H1 (cell line): ENCODE measurements at regions not wholly inside any gene's neighbourhood (a gene's known extent, or its start where the extent isn't known, plus 50 kb on each side); places are given as distances from the start of the nearest gene placed in this dataset.
"Not testable (repeated sequence)": the region's sequence is repeated elsewhere in the genome, so short reads cannot be mapped to it uniquely, and the experiment has no call there.

Source experiments
- CTCF ChIA-PET: fragments of 300-600 bp; sonication (Branson Sonifier 250); formaldehyde crosslinking; loops from one replicate; lab custom pipeline; 2021; ENCODE audit not compliant: partially characterized antibody; lab: Charles Lee
- POLR2A ChIA-PET: fragments of 300-600 bp; sonication (Branson Sonifier 250); formaldehyde crosslinking; loops from one replicate; lab custom pipeline; 2021; ENCODE audit warnings: inconsistent platforms; ENCODE audit not compliant: partially characterized antibody; lab: Charles Lee
- DNase-seq, 2 experiments: peaks; one replicate each; pipeline versions ENCODE4 v3.0.0 to v3.0.0-alpha.2; 2010 to 2022; ENCODE audit warnings: low spot score in 2 of 2, low read depth in 1 of 2, mixed read lengths in 1 of 2
- FAIRE-seq: peaks from 2 replicates; lab custom pipeline; 2011; peaks lifted over from hg19 to GRCh38; lab: Jason Lieb, UNC
- H2AFZ ChIP-seq: 2 replicates; pipeline ENCODE4 v1.8.1; 2012; ENCODE audit warnings: low read length, inconsistent platforms
- H2AK5ac ChIP-seq: 2 replicates; pipeline ENCODE4 v1.6.1; 2013; ENCODE audit warnings: low read depth, low read length
- H2BK120ac ChIP-seq: replicated peaks from 2 replicates; pipeline ENCODE3; 2013; ENCODE audit warnings: low read depth, low read length, inconsistent platforms
- H2BK12ac ChIP-seq: 2 replicates; pipeline ENCODE4 v1.6.1; 2013; ENCODE audit warnings: low read depth, low read length
- H2BK15ac ChIP-seq: 2 replicates; pipeline ENCODE4 v1.6.1; 2013; ENCODE audit warnings: low read length
- H2BK20ac ChIP-seq: 2 replicates; pipeline ENCODE4 v1.6.1; 2013; ENCODE audit warnings: low read length
- H2BK5ac ChIP-seq: 2 replicates; pipeline ENCODE4 v1.6.1; 2013; ENCODE audit warnings: low read depth, low read length
- H3K14ac ChIP-seq: 2 replicates; pipeline ENCODE4 v1.6.1; 2013; ENCODE audit warnings: inconsistent platforms; ENCODE audit not compliant: insufficient read length
- H3K18ac ChIP-seq: 2 replicates; pipeline ENCODE4 v1.6.1; 2013; ENCODE audit warnings: low read length; ENCODE audit errors: extremely low read depth
- H3K23ac ChIP-seq: 2 replicates; pipeline ENCODE4 v1.6.1; 2013; ENCODE audit warnings: inconsistent platforms; ENCODE audit not compliant: insufficient read length
- H3K23me2 ChIP-seq: 2 replicates; pipeline ENCODE4 v1.6.1; 2013; ENCODE audit warnings: low read depth, low read length
- H3K27ac ChIP-seq: 2 replicates; pipeline ENCODE4 v1.6.1; 2011; ENCODE audit warnings: low read depth, low read length, inconsistent platforms
- H3K27me3 ChIP-seq, 4 experiments: replicated peaks in 1 of 4; 1 replicate in 1 of 4; 2 replicates in 3 of 4; pipeline versions ENCODE4 v1.6.1 to v1.8.1; 2011 to 2013; ENCODE audit warnings: low read length in 3 of 4, mild to moderate bottlenecking in 3 of 4, inconsistent platforms in 2 of 4, mixed read lengths in 2 of 4, moderate library complexity in 1 of 4; ENCODE audit not compliant: control insufficient read depth in 3 of 4, insufficient read depth in 3 of 4; ENCODE audit errors: extremely low read depth in 1 of 4
- H3K36me3 ChIP-seq, 4 experiments: 2 replicates each; pipeline versions ENCODE4 v1.6.1 to v1.8.1; 2011 to 2013; ENCODE audit warnings: mild to moderate bottlenecking in 4 of 4, low read length in 3 of 4, moderate library complexity in 2 of 4, control low read depth in 1 of 4, inconsistent platforms in 1 of 4; ENCODE audit not compliant: insufficient read depth in 4 of 4, control insufficient read depth in 2 of 4
- H3K4ac ChIP-seq: replicated peaks from 2 replicates; pipeline ENCODE3; 2013; ENCODE audit warnings: low read length, low read depth, mixed read lengths, inconsistent platforms; ENCODE audit not compliant: insufficient read length
- H3K4me1 ChIP-seq, 4 experiments: replicated peaks in 1 of 4; 1 replicate in 1 of 4; 2 replicates in 3 of 4; pipeline versions ENCODE4 v1.6.1 to v1.8.1; 2011 to 2013; ENCODE audit warnings: low read length in 3 of 4, inconsistent platforms in 2 of 4, mixed read lengths in 1 of 4; ENCODE audit not compliant: insufficient read depth in 4 of 4, control insufficient read depth in 3 of 4
- H3K4me2 ChIP-seq, 2 experiments: 2 replicates each; pipeline versions ENCODE4 v1.6.1 to v1.8.1; 2011 to 2013; ENCODE audit warnings: low read depth in 2 of 2, low read length in 2 of 2, control low read depth in 1 of 2, inconsistent platforms in 1 of 2, mild to moderate bottlenecking in 1 of 2; ENCODE audit not compliant: insufficient read depth in 1 of 2
- H3K4me3 ChIP-seq, 4 experiments: fragments of 200-600, 300-600 bp in 1 of 4; sonication (generic), shearing (Covaris generic), sonication (Bioruptor Twin) in 1 of 4; 2 replicates each; pipeline versions ENCODE4 v1.5.1 to v1.8.1; 2011 to 2016; ENCODE audit warnings: low read length in 4 of 4, low read depth in 3 of 4, control low read depth in 2 of 4, inconsistent platforms in 2 of 4, mild to moderate bottlenecking in 2 of 4, mixed read lengths in 1 of 4, moderate library complexity in 1 of 4; ENCODE audit not compliant: insufficient read depth in 2 of 4; ENCODE audit errors: extremely low read depth in 1 of 4
- H3K56ac ChIP-seq: replicated peaks from 2 replicates; pipeline ENCODE3; 2013; ENCODE audit warnings: low read depth, mild to moderate bottlenecking, mixed read lengths, low read length, inconsistent platforms; ENCODE audit not compliant: insufficient read length
- H3K79me1 ChIP-seq: 2 replicates; pipeline ENCODE4 v1.6.1; 2013; ENCODE audit warnings: low read depth, low read length, control low read depth
- H3K79me2 ChIP-seq, 2 experiments: 2 replicates each; pipeline versions ENCODE4 v1.6.1 to v1.8.1; 2012 to 2013; ENCODE audit warnings: low read length in 2 of 2, mild to moderate bottlenecking in 2 of 2, inconsistent platforms in 1 of 2; ENCODE audit not compliant: insufficient read depth in 2 of 2, control insufficient read depth in 1 of 2
- H3K9ac ChIP-seq, 4 experiments: replicated peaks in 1 of 4; 1 replicate in 1 of 4; 2 replicates in 3 of 4; pipeline versions ENCODE4 v1.6.1 to v1.8.1; 2011 to 2013; ENCODE audit warnings: low read depth in 3 of 4, low read length in 3 of 4, control low read depth in 2 of 4, mild to moderate bottlenecking in 2 of 4, moderate library complexity in 2 of 4, inconsistent platforms in 1 of 4; ENCODE audit errors: extremely low read depth in 1 of 4
- H3K9me3 ChIP-seq, 2 experiments: 2 replicates each; pipeline versions ENCODE4 v1.6.1 to v1.8.1; 2012 to 2013; ENCODE audit warnings: mild to moderate bottlenecking in 2 of 2, moderate library complexity in 2 of 2, control low read depth in 1 of 2, inconsistent platforms in 1 of 2, low read depth in 1 of 2, low read length in 1 of 2, mixed read lengths in 1 of 2; ENCODE audit not compliant: insufficient read depth in 2 of 2
- H4K20me1 ChIP-seq, 2 experiments: replicated peaks in 1 of 2; 2 replicates each; pipeline versions ENCODE3 to v1.8.1; 2011 to 2013; ENCODE audit warnings: inconsistent platforms in 2 of 2, low read length in 2 of 2, mild to moderate bottlenecking in 1 of 2; ENCODE audit not compliant: insufficient read depth in 2 of 2, control insufficient read depth in 1 of 2
- H4K5ac ChIP-seq: 2 replicates; pipeline ENCODE4 v1.6.1; 2013; ENCODE audit warnings: low read length, low read depth, mixed read lengths, inconsistent platforms; ENCODE audit not compliant: insufficient read length
- H4K8ac ChIP-seq: 2 replicates; pipeline ENCODE4 v1.8.0; 2013; ENCODE audit warnings: mild to moderate bottlenecking, moderate library complexity, low read length, inconsistent platforms; ENCODE audit not compliant: insufficient read depth; ENCODE audit errors: extremely low read depth
- H4K91ac ChIP-seq: replicated peaks from 2 replicates; pipeline ENCODE3; 2013; ENCODE audit warnings: low read length, mixed read lengths, inconsistent platforms; ENCODE audit not compliant: insufficient read length
- WGBS, 2 experiments: shearing (Covaris generic) in 1 of 2; methylation state at CpG; one replicate each; pipeline versions ENCODE4 v1.1.6 to v1.1.7; 2013 to 2015; ENCODE audit warnings: low lambda C conversion rate in 2 of 2, mixed read lengths in 2 of 2, inconsistent platforms in 1 of 2, low coverage in 1 of 2, missing lambda C conversion rate in 1 of 2; ENCODE audit not compliant: insufficient replicate concordance in 2 of 2, insufficient coverage in 1 of 2, insufficient read length in 1 of 2; ENCODE audit errors: extremely low coverage in 1 of 2, missing lambda C conversion rate in 1 of 2; 5-methylcytosine and 5-hydroxymethylcytosine counted together

DNA sequence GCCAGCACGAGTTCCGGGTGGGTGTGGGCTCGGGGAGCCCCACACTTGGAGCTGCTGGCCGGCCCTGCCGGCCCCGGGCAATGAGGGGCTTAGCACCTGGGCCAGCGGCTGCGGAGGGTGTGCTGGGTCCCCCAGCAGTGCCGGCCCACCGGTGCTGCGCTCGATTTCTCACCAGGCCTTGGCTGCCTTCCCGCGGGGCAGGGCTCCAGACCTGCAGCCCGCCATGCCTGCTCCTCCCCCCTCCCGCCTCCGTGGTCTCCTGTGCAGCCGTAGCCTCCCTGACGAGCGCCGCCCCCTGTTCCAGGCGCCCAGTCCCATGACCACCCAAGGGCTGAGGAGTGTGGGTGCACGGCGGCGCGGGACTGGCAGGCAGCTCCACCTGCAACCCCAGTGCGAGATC, 1103.1 kb downstream of the OTOL1 start:
- H3K36me3 ChIP-seq, H4K5ac ChIP-seq, H3K27me3 ChIP-seq, H3K4me3 ChIP-seq, H4K91ac ChIP-seq, H2BK20ac ChIP-seq, CTCF ChIA-PET, H4K8ac ChIP-seq, H3K79me1 ChIP-seq, H2BK120ac ChIP-seq, H3K4me1 ChIP-seq, H3K56ac ChIP-seq, H3K4me2 ChIP-seq, H3K14ac ChIP-seq, H3K4ac ChIP-seq, H4K20me1 ChIP-seq, H3K27ac ChIP-seq, DNase-seq, H3K23ac ChIP-seq, H2AK5ac ChIP-seq, FAIRE-seq, H3K79me2 ChIP-seq, H3K23me2 ChIP-seq, H3K9me3 ChIP-seq, H2AFZ ChIP-seq, H2BK12ac ChIP-seq, H3K18ac ChIP-seq, H3K9ac ChIP-seq, H2BK5ac ChIP-seq, H2BK15ac ChIP-seq, POLR2A ChIA-PET: not testable (repeated sequence)
- WGBS, 2 experiments = 95% methylated on average over 11 of the region's 27 CpGs; no CpG with 5 or more reads in 1 of the 2 experiments
